HCT116 (cell line): ENCODE measurements at regions not wholly inside any gene's neighbourhood (a gene's known extent, or its start where the extent isn't known, plus 50 kb on each side); places are given as distances from the start of the nearest gene placed in this dataset.

Source experiments
- CTCF ChIP-seq, 3 experiments: fragments of 200-600 bp in 1 of 3; sonication (generic) in 1 of 3; IDR thresholded peaks in 2 of 3; conservative IDR thresholded peaks in 1 of 3; 2 replicates each; pipeline ENCODE4 v1.5.1; 2012 to 2017; ENCODE audit warnings: low read depth in 2 of 3, low read length in 2 of 3, antibody characterized with exemption in 1 of 3, borderline replicate concordance in 1 of 3, control low read depth in 1 of 3, mild to moderate bottlenecking in 1 of 3, mixed read lengths in 1 of 3, mixed run types in 1 of 3, moderate library complexity in 1 of 3; ENCODE audit not compliant: insufficient read depth in 1 of 3
- EZH2phosphoT487 ChIP-seq: fragments of 200-600 bp; IDR thresholded peaks from 2 replicates; pipeline ENCODE4 v1.6.1; 2018; ENCODE audit warnings: antibody characterized with exemption, borderline replicate concordance
- JUND ChIP-seq: IDR thresholded peaks from 2 replicates; pipeline ENCODE4 v1.6.1; 2012
- MAX ChIP-seq: IDR thresholded peaks from 2 replicates; pipeline ENCODE4 v1.6.1; 2012
- POLR2A ChIP-seq: IDR thresholded peaks from 2 replicates; pipeline ENCODE4 v1.7.0; 2011; ENCODE audit warnings: borderline replicate concordance; ENCODE audit not compliant: insufficient read depth, insufficient read length; ENCODE audit errors: extremely low read depth
- RAD21 ChIP-seq: IDR thresholded peaks from 2 replicates; pipeline ENCODE4 v1.6.1; 2012; ENCODE audit warnings: low read depth, mild to moderate bottlenecking
- ZNF274 ChIP-seq: fragments of 200-500 bp; sonication (Bioruptor generic); IDR thresholded peaks from 2 replicates; pipeline ENCODE4 v1.6.1; 2014; ENCODE audit warnings: mild to moderate bottlenecking, low read depth, low read length, inconsistent platforms
- TF ChIP-seq, protein P1 (sequence below): IDR thresholded peaks from 2 replicates; pipeline ENCODE4 v1.6.1; 2011; ENCODE audit warnings: mild to moderate bottlenecking, low read length, moderate library complexity; ENCODE audit not compliant: insufficient replicate concordance; ENCODE audit errors: extremely low read depth
- TF ChIP-seq, protein P2 (sequence below): IDR thresholded peaks from 2 replicates; pipeline ENCODE4 v1.6.1; 2012

GRCh38 chr13:82165396-82166174 is 1716.7 kb downstream of the SLITRK1 start:
- TF ChIP-seq POLR2A (no peak), CTCF (IDR thresholded peaks at IDR 0.05 in 2 of 3, conservative IDR thresholded peaks at IDR 0.05 in 1 of 3; ENCODE audit: borderline replicate concordance in 1 of 3, insufficient read depth in 1 of 3, low read depth in 2 of 3, low read length in 2 of 3) (no peak), MAX (no peak), RAD21 (no peak), ZNF274 (no peak), JUND (no peak), EZH2phosphoT487 (no peak)
- TF ChIP-seq, protein P1, sequence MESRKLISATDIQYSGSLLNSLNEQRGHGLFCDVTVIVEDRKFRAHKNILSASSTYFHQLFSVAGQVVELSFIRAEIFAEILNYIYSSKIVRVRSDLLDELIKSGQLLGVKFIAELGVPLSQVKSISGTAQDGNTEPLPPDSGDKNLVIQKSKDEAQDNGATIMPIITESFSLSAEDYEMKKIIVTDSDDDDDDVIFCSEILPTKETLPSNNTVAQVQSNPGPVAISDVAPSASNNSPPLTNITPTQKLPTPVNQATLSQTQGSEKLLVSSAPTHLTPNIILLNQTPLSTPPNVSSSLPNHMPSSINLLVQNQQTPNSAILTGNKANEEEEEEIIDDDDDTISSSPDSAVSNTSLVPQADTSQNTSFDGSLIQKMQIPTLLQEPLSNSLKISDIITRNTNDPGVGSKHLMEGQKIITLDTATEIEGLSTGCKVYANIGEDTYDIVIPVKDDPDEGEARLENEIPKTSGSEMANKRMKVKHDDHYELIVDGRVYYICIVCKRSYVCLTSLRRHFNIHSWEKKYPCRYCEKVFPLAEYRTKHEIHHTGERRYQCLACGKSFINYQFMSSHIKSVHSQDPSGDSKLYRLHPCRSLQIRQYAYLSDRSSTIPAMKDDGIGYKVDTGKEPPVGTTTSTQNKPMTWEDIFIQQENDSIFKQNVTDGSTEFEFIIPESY: no peak
- TF ChIP-seq, protein P2, sequence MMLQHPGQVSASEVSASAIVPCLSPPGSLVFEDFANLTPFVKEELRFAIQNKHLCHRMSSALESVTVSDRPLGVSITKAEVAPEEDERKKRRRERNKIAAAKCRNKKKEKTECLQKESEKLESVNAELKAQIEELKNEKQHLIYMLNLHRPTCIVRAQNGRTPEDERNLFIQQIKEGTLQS: no peak
